OCI-LY1 (cell line): ENCODE measurements at regions not wholly inside any gene's neighbourhood (a gene's known extent, or its start where the extent isn't known, plus 50 kb on each side); places are given as distances from the start of the nearest gene placed in this dataset.

ENCODE experiments used
- H2AFZ ChIP-seq: fragments of 200-600 bp; sonication (generic), shearing (Covaris generic); 2 replicates; pipeline ENCODE4 v1.6.0; 2014; ENCODE audit warnings: antibody characterized with exemption, mild to moderate bottlenecking, low read length
- H3F3A ChIP-seq: fragments of 200-600 bp; sonication (generic), shearing (Covaris generic); 2 replicates; pipeline ENCODE4 v1.6.0; 2014; ENCODE audit warnings: mild to moderate bottlenecking, antibody characterized with exemption, low read length, moderate library complexity; ENCODE audit not compliant: insufficient read depth
- H3K27ac ChIP-seq: fragments of 200-600 bp; sonication (generic); 2 replicates; pipeline ENCODE4 v1.5.1; 2014; ENCODE audit warnings: low read length, mixed run types, mild to moderate bottlenecking, low read depth; ENCODE audit not compliant: poor library complexity, severe bottlenecking
- H3K27me3 ChIP-seq: fragments of 200-600 bp; sonication (generic); 2 replicates; pipeline ENCODE4 v1.6.0; 2014; ENCODE audit warnings: antibody characterized with exemption, mild to moderate bottlenecking, low read length, moderate library complexity; ENCODE audit not compliant: insufficient read depth
- H3K36me3 ChIP-seq: fragments of 200-600 bp; sonication (generic); 2 replicates; pipeline ENCODE4 v1.6.1; 2014; ENCODE audit warnings: mild to moderate bottlenecking, antibody characterized with exemption, low read length, moderate library complexity, mixed read lengths; ENCODE audit not compliant: insufficient read depth
- H3K4me1 ChIP-seq: fragments of 200-600 bp; sonication (generic); 2 replicates; pipeline ENCODE4 v1.5.1; 2014; ENCODE audit warnings: mild to moderate bottlenecking, low read length, moderate library complexity; ENCODE audit not compliant: insufficient read depth, severe bottlenecking
- H3K4me2 ChIP-seq: fragments of 200-600 bp; sonication (generic), shearing (Covaris generic); 2 replicates; pipeline ENCODE4 v1.6.1; 2014; ENCODE audit warnings: low read length
- H3K4me3 ChIP-seq: fragments of 200-600 bp; sonication (generic); 2 replicates; pipeline ENCODE4 v1.5.1; 2014; ENCODE audit warnings: low read length, low read depth, mild to moderate bottlenecking, mixed read lengths; ENCODE audit not compliant: poor library complexity, severe bottlenecking
- H3K79me2 ChIP-seq: fragments of 200-600 bp; shearing (Covaris generic); 2 replicates; pipeline ENCODE4 v1.6.1; 2016; ENCODE audit warnings: mixed run types, low read length, mixed read lengths; ENCODE audit not compliant: insufficient read depth
- H3K9ac ChIP-seq: fragments of 200-600 bp; sonication (generic), shearing (Covaris generic); 2 replicates; pipeline ENCODE4 v1.6.1; 2014; ENCODE audit warnings: mild to moderate bottlenecking, low read length, mixed read lengths
- H3K9me2 ChIP-seq: fragments of 200-600 bp; sonication (generic), shearing (Covaris generic); 2 replicates; pipeline ENCODE4 v1.6.1; 2014; ENCODE audit warnings: low read depth, mild to moderate bottlenecking, low read length, mixed read lengths
- H3K9me3 ChIP-seq: fragments of 200-600 bp; shearing (Covaris generic); 2 replicates; pipeline ENCODE4 v1.6.1; 2014; ENCODE audit warnings: low read length, mixed read lengths
- H4K20me1 ChIP-seq: fragments of 200-600 bp; sonication (generic), shearing (Covaris generic); 2 replicates; pipeline ENCODE4 v1.6.0; 2016; ENCODE audit warnings: mild to moderate bottlenecking, low read length; ENCODE audit not compliant: insufficient read depth
- CTCF ChIP-seq: fragments of 200-600 bp; sonication (generic), shearing (Covaris generic); IDR thresholded peaks from 2 replicates; pipeline ENCODE4 v1.5.1; 2017; ENCODE audit warnings: mild to moderate bottlenecking, antibody characterized with exemption, low read length, moderate library complexity, mixed read lengths
- EZH2 ChIP-seq: fragments of 200-600 bp; sonication (generic), shearing (Covaris generic); IDR thresholded peaks from 2 replicates; pipeline ENCODE4 v1.8.0; 2017; ENCODE audit warnings: borderline replicate concordance, mixed run types, mild to moderate bottlenecking, antibody characterized with exemption, low read length, moderate library complexity, mixed read lengths

- Histone ChIP-seq H3K9me2 (no peaks in the 10 kb centered on the region), H3K4me1 (no peaks in the 10 kb centered on the region), H3K79me2 (no peaks in the 10 kb centered on the region), H2AFZ (no peak overlapping the region), H4K20me1 (no peaks in the 10 kb centered on the region), H3K4me2 (no peak overlapping the region), H3K36me3 (no peaks in the 10 kb centered on the region), H3F3A (no peaks in the 10 kb centered on the region), H3K27me3 (0 out of 2 replicates have a peak, but pooled peaks cover 2% of the 10 kb centered on the region), H3K4me3 (no peak overlapping the region), H3K9ac (no peak overlapping the region), H3K9me3 (no peaks in the 10 kb centered on the region), H3K27ac (no peak overlapping the region)
- TF ChIP-seq EZH2 (no peak), CTCF (no peak)
Measured at GRCh38 chr2:71892423-71892730, 255.3 kb downstream of the CYP26B1 start.

GRCh38 chr2:71891719-71892422 is 255.8 kb downstream of the CYP26B1 start:
- Histone ChIP-seq H3K9me2 (no peaks in the 10 kb centered on the region), H3K36me3 (no peaks in the 10 kb centered on the region), H3K79me2 (no peaks in the 10 kb centered on the region), H2AFZ (no peak overlapping the region), H3K27me3 (no peaks in the 10 kb centered on the region), H4K20me1 (no peaks in the 10 kb centered on the region), H3K4me2 (no peak overlapping the region), H3K4me1 (no peaks in the 10 kb centered on the region), H3K4me3 (no peak overlapping the region), H3F3A (no peaks in the 10 kb centered on the region), H3K27ac (no peak overlapping the region), H3K9ac (no peak overlapping the region), H3K9me3 (no peaks in the 10 kb centered on the region)
- no peak for TF ChIP-seq EZH2
- no peak for TF ChIP-seq CTCF

- Histone ChIP-seq H2AFZ (no peak overlapping the region), H3K9me2 (no peaks in the 10 kb centered on the region), H3F3A (no peaks in the 10 kb centered on the region), H3K4me3 (no peak overlapping the region), H3K27me3 (no peaks in the 10 kb centered on the region), H3K9ac (no peak overlapping the region), H3K27ac (no peak overlapping the region), H3K4me2 (no peak overlapping the region), H3K4me1 (no peaks in the 10 kb centered on the region), H3K9me3 (no peaks in the 10 kb centered on the region), H3K36me3 (no peaks in the 10 kb centered on the region), H3K79me2 (no peaks in the 10 kb centered on the region), H4K20me1 (no peaks in the 10 kb centered on the region)
- TF ChIP-seq EZH2 (no peak), CTCF (no peak)
Measured at GRCh38 chr2:71891155-71891554, 256.5 kb downstream of the CYP26B1 start.
